ENCODE measurements at regions not wholly inside any gene's neighbourhood (a gene's known extent, or its start where the extent isn't known, plus 50 kb on each side); places are given as distances from the start of the nearest gene placed in this dataset.

DNA sequence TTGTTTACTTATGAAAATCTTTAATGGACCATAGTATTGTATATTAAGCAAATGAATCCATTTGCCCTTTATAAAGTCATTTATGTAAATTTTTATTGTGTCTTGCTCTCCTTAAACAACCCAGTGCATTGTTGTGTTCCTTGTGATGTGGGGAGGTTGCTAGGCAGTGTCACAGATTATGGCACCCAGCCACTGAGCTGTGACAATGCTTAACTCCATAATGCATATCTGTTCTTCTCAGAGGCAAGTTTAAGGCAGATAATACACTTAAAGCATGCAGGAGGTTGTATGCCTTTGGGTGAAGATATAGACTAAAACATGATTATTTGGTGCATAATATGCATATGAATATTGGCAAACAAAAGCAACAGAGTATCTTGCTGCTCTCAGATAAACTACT lies 269.6 kb upstream of the RIOK2 start:
- TF ChIP-seq, protein P1, sequence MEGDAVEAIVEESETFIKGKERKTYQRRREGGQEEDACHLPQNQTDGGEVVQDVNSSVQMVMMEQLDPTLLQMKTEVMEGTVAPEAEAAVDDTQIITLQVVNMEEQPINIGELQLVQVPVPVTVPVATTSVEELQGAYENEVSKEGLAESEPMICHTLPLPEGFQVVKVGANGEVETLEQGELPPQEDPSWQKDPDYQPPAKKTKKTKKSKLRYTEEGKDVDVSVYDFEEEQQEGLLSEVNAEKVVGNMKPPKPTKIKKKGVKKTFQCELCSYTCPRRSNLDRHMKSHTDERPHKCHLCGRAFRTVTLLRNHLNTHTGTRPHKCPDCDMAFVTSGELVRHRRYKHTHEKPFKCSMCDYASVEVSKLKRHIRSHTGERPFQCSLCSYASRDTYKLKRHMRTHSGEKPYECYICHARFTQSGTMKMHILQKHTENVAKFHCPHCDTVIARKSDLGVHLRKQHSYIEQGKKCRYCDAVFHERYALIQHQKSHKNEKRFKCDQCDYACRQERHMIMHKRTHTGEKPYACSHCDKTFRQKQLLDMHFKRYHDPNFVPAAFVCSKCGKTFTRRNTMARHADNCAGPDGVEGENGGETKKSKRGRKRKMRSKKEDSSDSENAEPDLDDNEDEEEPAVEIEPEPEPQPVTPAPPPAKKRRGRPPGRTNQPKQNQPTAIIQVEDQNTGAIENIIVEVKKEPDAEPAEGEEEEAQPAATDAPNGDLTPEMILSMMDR (IDR thresholded peaks at IDR 0.05): no peak
- TF ChIP-seq POLR2A (IDR thresholded peaks at IDR 0.05; ENCODE audit: low read depth): no peak
- no peak for TF ChIP-seq POLR2AphosphoS5 (IDR thresholded peaks at IDR 0.05)
